ENCODE measurements at regions not wholly inside any gene's neighbourhood (a gene's known extent, or its start where the extent isn't known, plus 50 kb on each side); places are given as distances from the start of the nearest gene placed in this dataset.

GRCh38 chr14:73800970-73801515, 50.6 kb upstream of the PTGR2 start:
- DNase-seq: no peak

GRCh38 chr14:73797543-73798265, 53.9 kb upstream of the PTGR2 start:
- DNase-seq: no peak

- no peak for DNase-seq
Measured at GRCh38 chr14:73796893-73797542, 54.6 kb upstream of the PTGR2 start.

- DNase-seq: no peak
Measured at GRCh38 chr14:73796415-73796814, 55.2 kb upstream of the PTGR2 start.

GRCh38 chr14:73795974-73796373, 55.7 kb upstream of the PTGR2 start:
- no peak for DNase-seq

- DNase-seq: no peak
Measured at GRCh38 chr14:73795466-73795865, 56.2 kb upstream of the PTGR2 start.

GRCh38 chr14:73794146-73794545, 57.5 kb upstream of the PTGR2 start:
- no peak for DNase-seq

- no peak for DNase-seq
Measured at GRCh38 chr14:73792481-73792880, 59.1 kb upstream of the PTGR2 start.

- DNase-seq: no peak
Measured at GRCh38 chr14:73789989-73790581, 61.5 kb upstream of the PTGR2 start.

GRCh38 chr14:73788701-73789551, 62.7 kb upstream of the PTGR2 start:
- DNase-seq: no peak

GRCh38 chr14:73788317-73788598, 63.4 kb upstream of the PTGR2 start:
- no peak for DNase-seq

- peak; percentile 64 for DNase-seq
Measured at GRCh38 chr14:73787486-73788316, 63.9 kb upstream of the PTGR2 start.

GRCh38 chr14:73786636-73787485, 64.8 kb upstream of the PTGR2 start:
- DNase-seq: peak; percentile 45

GRCh38 chr14:73785834-73786635, 65.6 kb upstream of the PTGR2 start:
- peak; percentile 74 for DNase-seq

- no peak for DNase-seq
Measured at GRCh38 chr14:73785336-73785833, 66.2 kb upstream of the PTGR2 start.

- no peak for DNase-seq
Measured at GRCh38 chr14:73784988-73785313, 66.7 kb upstream of the PTGR2 start.

- no peak for DNase-seq
Measured at GRCh38 chr14:73784181-73784987, 67.2 kb upstream of the PTGR2 start.

GRCh38 chr14:73783107-73783727, 68.4 kb upstream of the PTGR2 start:
- no peak for DNase-seq

GRCh38 chr14:73782623-73783022, 68.4 kb upstream of the PNMA1 start:
- DNase-seq: no peak
